ENCODE measurements at regions not wholly inside any gene's neighbourhood (a gene's known extent, or its start where the extent isn't known, plus 50 kb on each side); places are given as distances from the start of the nearest gene placed in this dataset.

- Histone ChIP-seq H2BK15ac (ENCODE audit: low read depth, low read length) (no peak overlapping the region), H3K23ac (ENCODE audit: insufficient read length, low read depth, low read length) (no peak overlapping the region), H2AFZ (ENCODE audit: low read length) (no peak overlapping the region), H3K56ac (ENCODE audit: insufficient read length, low read depth, low read length) (no peak overlapping the region), H2BK120ac (ENCODE audit: low read depth, low read length, poor library complexity, severe bottlenecking) (no peak overlapping the region), H3K23me2 (ENCODE audit: insufficient read length, low read depth, low read length, poor library complexity, severe bottlenecking) (no peaks in the 10 kb centered on the region), H4K5ac (ENCODE audit: insufficient read length, low read depth, low read length) (no peak overlapping the region), H3K4me1 (ENCODE audit: insufficient read depth, low read length) (no peaks in the 10 kb centered on the region), H2BK20ac (ENCODE audit: low read depth, low read length, poor library complexity, severe bottlenecking) (no peak overlapping the region), H3K9ac (ENCODE audit: extremely low read depth, insufficient read length, low read length) (no peak overlapping the region), H3K9me3 (ENCODE audit: control insufficient read depth, low read depth, low read length) (no peaks in the 10 kb centered on the region), H3K27ac (ENCODE audit: insufficient read length, low read depth, low read length) (no peak overlapping the region), H3K14ac (ENCODE audit: insufficient read depth, low read length) (no peak overlapping the region), H4K20me1 (ENCODE audit: control insufficient read depth, insufficient read depth, insufficient read length) (no peaks in the 10 kb centered on the region), H3K79me2 (ENCODE audit: insufficient read depth, low read length) (no peaks in the 10 kb centered on the region), H4K8ac (replicated peaks; ENCODE audit: insufficient read length, low read depth, low read length) (no peak overlapping the region), H3K27me3 (ENCODE audit: insufficient read depth, low read length) (no peaks in the 10 kb centered on the region), H2BK12ac (ENCODE audit: insufficient read length, low read depth, low read length) (no peak overlapping the region), H3T11ph (ENCODE audit: low read length) (no peak overlapping the region), H3K79me1 (ENCODE audit: insufficient read depth, low read depth, low read length, poor library complexity, severe bottlenecking) (no peaks in the 10 kb centered on the region), H2AK5ac (ENCODE audit: insufficient read length, low read length) (no peak overlapping the region), H4K91ac (ENCODE audit: insufficient read length, low read depth, low read length) (no peak overlapping the region), H3K4ac (ENCODE audit: low read depth, low read length) (no peak overlapping the region), H2BK5ac (ENCODE audit: insufficient read length, low read length) (no peak overlapping the region), H3K18ac (ENCODE audit: insufficient read length, low read depth, low read length) (no peak overlapping the region), H3K4me2 (ENCODE audit: insufficient read depth, insufficient read length, low read length) (no peak overlapping the region)
- DNase-seq: no peak
- Mint-ChIP-seq H3K27me3 (ENCODE audit: low read depth) (no peaks in the 10 kb centered on the region), H3K4me3 (no peak overlapping the region), H3K36me3 (ENCODE audit: insufficient read depth in 1 of 3, low read depth in 3 of 3) (no peaks in the 10 kb centered on the region), H3K4me1 (no peaks in the 10 kb centered on the region), H3K27ac (no peak overlapping the region), H3K9me3 (no peaks in the 10 kb centered on the region)
- WGBS (ENCODE audit: extremely low coverage, insufficient read length, low lambda C conversion rate): no CpG with 5 or more reads among the region's 2 CpGs
- TF ChIP-seq CTCF (conservative IDR thresholded peaks at IDR 0.05): no peak
Observed at GRCh38 chr21:41018431-41018830, 149.5 kb upstream of the BACE2 start.

Data from H9 (cell line).